Transverse colon (tissue), 4 donors: ENCODE measurements at regions not wholly inside any gene's neighbourhood (a gene's known extent, or its start where the extent isn't known, plus 50 kb on each side); places are given as distances from the start of the nearest gene placed in this dataset.

Experiments used
- CTCF ChIP-seq, 5 experiments: fragments of 200-600 bp in 3 of 5; fragments of 450-650 bp in 2 of 5; sonication (generic) in 3 of 5; IDR thresholded peaks; 1 replicate in 2 of 5; 2 replicates in 3 of 5; pipeline ENCODE4 v1.5.1; 2016 to 2017; ENCODE audit warnings: antibody characterized with exemption in 5 of 5, inconsistent platforms in 3 of 5, mild to moderate bottlenecking in 2 of 5, moderate library complexity in 1 of 5
- EP300 ChIP-seq: sonication (generic); formaldehyde crosslinking; IDR thresholded peaks from one replicate; pipeline ENCODE4 v1.6.1; 2017; ENCODE audit warnings: antibody characterized with exemption, low read depth
- POLR2A ChIP-seq: fragments of 450-650 bp; IDR thresholded peaks from one replicate; pipeline ENCODE4 v1.6.1; 2016; ENCODE audit warnings: antibody characterized with exemption, mild to moderate bottlenecking, moderate library complexity
- POLR2AphosphoS5 ChIP-seq, 3 donors: sonication (generic); formaldehyde crosslinking; IDR thresholded peaks; one replicate each; pipeline ENCODE4 v1.6.1; 2016; ENCODE audit warnings: antibody characterized with exemption in 3 of 3

GRCh38 chr3:99348451-99348850 is 289.9 kb upstream of the COL8A1 start:
- no peak for TF ChIP-seq POLR2A
- TF ChIP-seq POLR2AphosphoS5 (IDR thresholded peaks at IDR 0.05) = no peak
- no peak for TF ChIP-seq CTCF (IDR thresholded peaks at IDR 0.05)
- TF ChIP-seq EP300 = no peak
